ENCODE measurements at regions not wholly inside any gene's neighbourhood (a gene's known extent, or its start where the extent isn't known, plus 50 kb on each side); places are given as distances from the start of the nearest gene placed in this dataset.

DNA sequence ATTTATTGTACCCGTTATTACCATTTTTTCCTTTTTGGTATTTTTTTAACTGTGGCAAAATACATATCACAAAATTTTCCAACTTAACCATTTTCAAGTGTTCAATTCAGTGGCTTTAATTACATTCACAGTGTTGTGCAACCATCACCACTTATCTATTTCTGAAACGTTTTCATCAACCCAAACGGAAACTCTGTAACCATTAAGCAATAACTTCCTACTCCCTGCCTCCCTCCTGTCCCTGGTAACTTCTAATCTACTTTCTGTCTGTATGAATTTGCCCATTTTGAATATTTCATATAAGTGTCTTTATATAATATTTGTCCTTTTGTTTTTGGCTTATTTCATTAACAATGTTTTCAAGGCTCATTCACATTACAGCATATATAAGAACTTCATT lies 57.4 kb upstream of the MSN start:
- TF ChIP-seq, protein P1, sequence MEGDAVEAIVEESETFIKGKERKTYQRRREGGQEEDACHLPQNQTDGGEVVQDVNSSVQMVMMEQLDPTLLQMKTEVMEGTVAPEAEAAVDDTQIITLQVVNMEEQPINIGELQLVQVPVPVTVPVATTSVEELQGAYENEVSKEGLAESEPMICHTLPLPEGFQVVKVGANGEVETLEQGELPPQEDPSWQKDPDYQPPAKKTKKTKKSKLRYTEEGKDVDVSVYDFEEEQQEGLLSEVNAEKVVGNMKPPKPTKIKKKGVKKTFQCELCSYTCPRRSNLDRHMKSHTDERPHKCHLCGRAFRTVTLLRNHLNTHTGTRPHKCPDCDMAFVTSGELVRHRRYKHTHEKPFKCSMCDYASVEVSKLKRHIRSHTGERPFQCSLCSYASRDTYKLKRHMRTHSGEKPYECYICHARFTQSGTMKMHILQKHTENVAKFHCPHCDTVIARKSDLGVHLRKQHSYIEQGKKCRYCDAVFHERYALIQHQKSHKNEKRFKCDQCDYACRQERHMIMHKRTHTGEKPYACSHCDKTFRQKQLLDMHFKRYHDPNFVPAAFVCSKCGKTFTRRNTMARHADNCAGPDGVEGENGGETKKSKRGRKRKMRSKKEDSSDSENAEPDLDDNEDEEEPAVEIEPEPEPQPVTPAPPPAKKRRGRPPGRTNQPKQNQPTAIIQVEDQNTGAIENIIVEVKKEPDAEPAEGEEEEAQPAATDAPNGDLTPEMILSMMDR (IDR thresholded peaks at IDR 0.05), result no peak
- no peak for TF ChIP-seq POLR2A (IDR thresholded peaks at IDR 0.05)

Data from uterus (tissue), 2 donors.